ENCODE measurements at regions not wholly inside any gene's neighbourhood (a gene's known extent, or its start where the extent isn't known, plus 50 kb on each side); places are given as distances from the start of the nearest gene placed in this dataset.

- no peak for TF ChIP-seq EZH2phosphoT487 (IDR thresholded peaks at IDR 0.05; ENCODE audit: borderline replicate concordance, low read depth, low read length)
- no peak for TF ChIP-seq CTCF (conservative IDR thresholded peaks at IDR 0.05; ENCODE audit: low read length)
- H3K4me2 ChIP-seq (ENCODE audit: low read length) = no peak overlapping the region
- H3K4me1 ChIP-seq (ENCODE audit: insufficient read depth, low read length, poor library complexity, severe bottlenecking) = no peaks in the 10 kb centered on the region
- no peaks in the 10 kb centered on the region for H3K36me3 ChIP-seq (ENCODE audit: insufficient read depth, low read length)
- H3K27ac ChIP-seq (ENCODE audit: low read depth, low read length, poor library complexity, severe bottlenecking) = no peak overlapping the region
- no peak for DNase-seq (ENCODE audit: low spot score)
- no peak overlapping the region for H2AFZ ChIP-seq (ENCODE audit: low read length)
- no peak overlapping the region for H3K4me3 ChIP-seq (ENCODE audit: low read depth, low read length, poor library complexity, severe bottlenecking)
- no peaks in the 10 kb centered on the region for H3K9me2 ChIP-seq (ENCODE audit: insufficient read depth, low read length)
- no peaks in the 10 kb centered on the region for H3K79me2 ChIP-seq (ENCODE audit: insufficient read depth, low read depth, low read length)
- CTCF ChIA-PET (ENCODE audit: unreplicated experiment) = no interaction called here
- H4K20me1 ChIP-seq (ENCODE audit: insufficient read depth, low read length) = no peaks in the 10 kb centered on the region
- no peaks in the 10 kb centered on the region for H3K9me3 ChIP-seq (ENCODE audit: low read length)
- no TSS peak for BruUV-seq (replicated peaks)
- POLR2A ChIA-PET = no interaction called here
- intact Hi-C loops (cut with micrococcal nuclease; ENCODE audit: unreplicated experiment) = no loop called here
These were observed 124.5 kb upstream of the HSD17B12 start for GRCh38 chr11:43555816-43556611.

GRCh38 chr11:43556612-43557375 is 123.7 kb upstream of the HSD17B12 start:
- Histone ChIP-seq H3K9me3 (ENCODE audit: low read length) (no peaks in the 10 kb centered on the region), H4K20me1 (ENCODE audit: insufficient read depth, low read length) (no peaks in the 10 kb centered on the region), H3K4me2 (ENCODE audit: low read length) (no peak overlapping the region), H3K9me2 (ENCODE audit: insufficient read depth, low read length) (no peaks in the 10 kb centered on the region), H3K4me3 (ENCODE audit: low read depth, low read length, poor library complexity, severe bottlenecking) (no peak overlapping the region), H3K79me2 (ENCODE audit: insufficient read depth, low read depth, low read length) (no peaks in the 10 kb centered on the region), H3K27ac (ENCODE audit: low read depth, low read length, poor library complexity, severe bottlenecking) (no peak overlapping the region), H2AFZ (ENCODE audit: low read length) (no peak overlapping the region), H3K4me1 (ENCODE audit: insufficient read depth, low read length, poor library complexity, severe bottlenecking) (no peaks in the 10 kb centered on the region), H3K36me3 (ENCODE audit: insufficient read depth, low read length) (no peaks in the 10 kb centered on the region)
- intact Hi-C loops (cut with micrococcal nuclease; ENCODE audit: unreplicated experiment) = no loop called here
- TF ChIP-seq EZH2phosphoT487 (IDR thresholded peaks at IDR 0.05; ENCODE audit: borderline replicate concordance, low read depth, low read length) = no peak
- no peak for TF ChIP-seq CTCF (conservative IDR thresholded peaks at IDR 0.05; ENCODE audit: low read length)
- CTCF ChIA-PET (ENCODE audit: unreplicated experiment) = no interaction called here
- POLR2A ChIA-PET = interaction anchor here (0.6 to 1.5 kb wide), 3 partner anchors 17 to 884 kb away, joined by 3 read pairs; no protein-coding TSS in a partner anchor
- no TSS peak for BruUV-seq (replicated peaks)
- no peak for DNase-seq (ENCODE audit: low spot score)

Measured in OCI-LY7 (cell line).